Stimulated activated CD4-positive, alpha-beta T cell treated with anti-CD3 and anti-CD28 coated beads, Interleukin-1b, Interleukin-23, amount 100 ng/mL, for 1 hour (primary cell): ENCODE measurements at regions not wholly inside any gene's neighbourhood (a gene's known extent, or its start where the extent isn't known, plus 50 kb on each side); places are given as distances from the start of the nearest gene placed in this dataset.

ENCODE experiments used
- DNase-seq, 2 donors: peaks; one replicate each; pipeline ENCODE4 v3.0.0-alpha.2; 2020; ENCODE audit warnings: low read depth in 2 of 2

DNA sequence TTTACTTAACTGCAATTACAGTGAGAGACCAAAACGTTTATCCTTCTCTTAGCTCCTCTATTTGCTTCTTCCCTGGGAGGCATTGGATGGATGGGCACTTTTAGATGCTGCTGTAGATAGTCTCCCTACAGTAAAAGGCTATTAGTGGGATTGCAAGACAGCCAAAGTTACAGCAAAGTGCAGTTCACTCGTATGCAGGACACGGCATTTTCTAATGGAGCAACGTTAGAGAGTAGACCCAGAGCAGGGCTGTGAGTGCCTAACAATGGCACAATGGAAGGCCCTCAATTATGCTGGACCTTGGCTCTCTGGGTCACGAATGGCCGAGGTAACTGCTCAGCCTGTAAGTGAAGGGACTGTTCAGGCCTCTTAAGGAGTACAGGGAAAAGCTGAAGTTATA lies 605.8 kb upstream of the NOX3 start:
- DNase-seq: no peak

DNA sequence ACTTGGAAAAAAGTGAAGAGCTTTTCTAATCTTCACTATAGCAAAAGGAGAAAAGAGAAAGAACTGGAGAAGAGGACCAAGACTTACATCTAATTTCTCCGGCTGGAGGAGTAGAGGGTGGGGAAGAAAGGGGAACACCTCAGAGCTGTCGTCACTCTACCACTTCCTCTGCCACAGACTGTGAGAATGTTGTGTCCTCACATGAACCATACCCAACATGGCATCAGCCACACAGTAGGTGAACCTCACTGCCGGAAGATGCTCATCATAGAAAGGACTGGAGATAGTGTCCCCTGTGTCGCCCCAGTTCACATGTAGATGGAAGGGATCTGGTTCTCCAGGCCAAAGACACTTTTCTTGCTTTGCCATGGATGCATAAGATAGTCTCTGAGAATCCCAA lies 604.4 kb upstream of the NOX3 start:
- DNase-seq: no peak

DNA sequence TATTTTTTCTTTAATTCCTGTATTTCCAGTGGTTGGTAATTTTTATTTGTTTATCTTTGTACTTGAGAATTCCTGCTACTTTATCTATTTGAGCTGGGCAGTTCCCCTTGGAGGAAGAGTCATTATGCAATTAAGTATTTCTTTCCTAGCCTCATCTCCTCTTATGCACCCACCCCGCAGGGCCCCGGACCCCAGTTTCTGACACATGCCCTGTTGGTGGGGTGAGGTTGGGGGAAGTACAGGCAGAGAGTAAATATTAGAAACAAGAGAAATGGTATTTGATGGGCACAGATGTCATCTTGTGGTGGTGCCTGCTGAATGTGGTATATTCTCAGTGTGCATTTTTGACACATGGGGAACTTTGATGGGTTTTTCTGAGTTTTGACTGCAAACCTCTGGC lies 602.7 kb upstream of the NOX3 start:
- no peak for DNase-seq

DNA sequence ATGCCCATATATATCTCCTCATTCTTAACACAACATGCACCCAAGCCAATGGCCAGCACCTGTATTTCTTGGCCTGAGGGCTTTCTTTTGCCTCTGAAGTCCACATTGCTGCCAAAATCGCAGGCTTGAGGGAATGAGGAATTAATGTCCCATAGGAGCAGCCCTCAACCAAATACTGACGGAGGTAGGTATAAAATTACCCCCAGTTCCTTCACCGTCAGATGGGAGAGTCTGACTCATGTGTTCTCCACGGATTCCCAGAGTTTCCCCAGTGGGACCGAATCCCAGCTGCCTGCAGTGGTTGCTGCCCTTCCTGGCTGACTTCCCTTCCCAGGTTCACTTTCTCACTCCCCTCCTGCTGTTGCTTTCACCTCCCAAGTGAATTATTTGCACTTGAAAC lies 602.2 kb upstream of the NOX3 start:
- DNase-seq: no peak

DNA sequence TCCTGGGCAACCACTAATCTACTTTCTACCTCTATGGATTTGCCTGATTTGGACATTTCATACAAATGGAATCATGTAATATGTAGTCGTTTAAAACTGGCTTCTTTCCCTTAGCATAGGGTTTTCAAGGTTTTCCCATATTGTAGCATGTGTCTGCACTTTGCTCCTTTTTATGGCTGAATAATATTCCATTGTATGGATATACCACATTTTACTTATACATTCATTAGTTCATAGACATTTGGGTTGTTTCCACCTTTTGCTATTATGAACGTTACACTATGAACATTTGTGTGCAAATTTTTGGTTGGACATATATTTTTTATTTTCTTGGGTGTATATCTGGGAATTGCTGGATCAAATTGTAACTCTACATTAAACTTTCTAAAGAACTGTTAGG lies 600.4 kb upstream of the NOX3 start:
- DNase-seq: no peak

DNA sequence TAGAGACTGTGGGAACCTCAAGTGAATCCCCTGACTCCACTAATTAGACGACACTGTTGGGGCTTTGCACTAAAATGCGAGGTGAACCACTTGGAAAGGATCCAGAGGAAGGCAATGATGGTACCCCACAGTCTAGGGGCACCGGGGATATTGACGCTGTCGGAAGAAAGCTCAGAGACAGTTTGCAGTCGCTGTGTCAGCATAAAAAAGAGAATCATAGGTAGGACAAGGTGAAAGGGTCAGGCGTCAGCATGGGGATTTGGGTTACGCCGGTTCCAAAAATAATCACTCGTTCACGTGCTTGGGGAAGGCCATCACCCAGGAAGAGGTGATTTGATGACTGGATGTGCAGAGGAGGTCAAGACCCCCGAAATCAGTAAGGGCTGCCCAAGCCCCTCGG lies 598.0 kb upstream of the NOX3 start:
- no peak for DNase-seq

DNA sequence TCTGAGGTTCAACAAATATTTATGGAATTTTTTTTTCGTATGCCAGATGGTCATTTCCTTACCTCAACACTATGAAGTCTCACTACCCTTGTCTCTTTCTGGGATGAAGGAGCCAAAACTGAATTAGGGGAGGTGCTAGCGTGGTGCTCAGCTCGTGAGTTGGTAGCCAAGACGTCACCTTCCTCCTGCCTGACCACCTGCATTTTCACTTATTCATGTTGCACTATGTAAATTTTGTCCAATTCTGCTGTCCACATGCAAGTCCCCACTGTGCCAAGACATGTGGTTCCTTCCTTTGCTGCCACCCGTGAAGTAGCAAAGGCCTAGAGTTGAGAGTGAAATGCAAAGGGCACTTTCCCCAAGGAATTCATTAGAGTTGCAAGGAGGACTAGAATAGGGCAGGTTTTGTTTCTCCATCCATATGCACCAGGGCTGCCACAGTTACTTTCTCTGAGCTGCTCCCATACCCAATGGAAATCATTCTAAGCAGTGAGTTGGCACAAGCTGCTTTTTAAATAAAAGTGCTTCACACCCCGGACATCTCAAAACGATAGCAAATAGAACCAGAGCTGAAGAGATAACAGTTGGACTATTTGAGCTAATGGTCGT lies 591.3 kb upstream of the NOX3 start:
- DNase-seq: no peak

DNA sequence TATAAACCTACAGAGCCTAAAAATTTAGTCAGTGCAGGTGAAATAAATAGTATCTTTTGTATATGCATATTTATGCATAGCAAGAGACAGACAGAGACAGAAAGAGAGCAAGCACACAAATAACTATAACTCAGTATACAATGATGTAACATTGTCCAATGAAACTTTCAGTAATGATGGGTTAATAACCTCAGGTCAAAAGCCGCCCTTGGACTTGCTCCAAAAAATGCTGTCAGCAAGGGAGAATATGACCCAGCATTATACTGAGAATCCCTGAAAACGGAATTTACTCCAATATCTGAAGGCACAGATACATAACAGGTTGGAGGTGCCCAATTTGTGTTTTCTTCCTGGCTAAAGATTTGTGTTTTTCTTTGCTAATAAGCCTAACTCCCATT lies 590.6 kb upstream of the NOX3 start:
- DNase-seq: no peak

DNA sequence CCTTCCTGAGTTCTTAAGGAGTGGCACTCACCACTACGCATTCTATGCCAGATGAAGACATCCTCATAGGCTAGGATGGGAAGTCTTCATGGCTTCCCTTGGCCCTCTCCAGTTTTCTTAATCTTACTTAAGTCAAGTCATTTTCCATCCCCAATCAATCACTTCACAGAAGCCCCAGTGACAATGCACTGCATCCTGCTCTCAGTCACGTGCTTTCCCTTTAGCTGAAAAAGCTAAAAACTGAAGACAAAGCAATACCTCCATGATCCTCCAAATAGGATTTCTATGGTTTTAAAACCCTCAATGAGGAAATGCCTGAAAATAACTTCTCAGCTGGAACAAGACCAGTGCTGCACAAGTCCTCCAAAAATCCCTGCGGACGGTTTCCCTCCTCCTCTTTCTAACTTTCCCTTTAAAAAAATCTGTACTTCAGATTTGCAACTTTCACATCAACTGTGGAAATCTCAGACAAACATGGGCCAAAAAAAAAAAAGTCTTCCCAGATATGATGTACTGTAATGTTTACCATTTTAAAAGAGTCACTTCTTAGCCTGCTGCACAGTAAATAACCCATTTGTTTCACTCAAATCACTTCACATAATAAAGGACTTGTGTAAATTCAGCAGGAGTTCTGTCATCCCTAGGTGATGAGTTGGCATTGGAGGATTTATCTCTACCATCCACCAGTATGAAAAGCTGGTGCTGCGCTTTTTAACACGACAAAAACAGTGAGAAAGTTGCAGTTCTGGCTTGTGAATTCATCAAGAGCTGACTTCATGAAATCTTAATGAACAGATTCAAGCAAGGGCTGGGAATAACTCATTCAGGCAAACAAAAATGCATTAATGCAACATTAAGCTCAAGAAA lies 590.0 kb upstream of the NOX3 start:
- DNase-seq: no peak

DNA sequence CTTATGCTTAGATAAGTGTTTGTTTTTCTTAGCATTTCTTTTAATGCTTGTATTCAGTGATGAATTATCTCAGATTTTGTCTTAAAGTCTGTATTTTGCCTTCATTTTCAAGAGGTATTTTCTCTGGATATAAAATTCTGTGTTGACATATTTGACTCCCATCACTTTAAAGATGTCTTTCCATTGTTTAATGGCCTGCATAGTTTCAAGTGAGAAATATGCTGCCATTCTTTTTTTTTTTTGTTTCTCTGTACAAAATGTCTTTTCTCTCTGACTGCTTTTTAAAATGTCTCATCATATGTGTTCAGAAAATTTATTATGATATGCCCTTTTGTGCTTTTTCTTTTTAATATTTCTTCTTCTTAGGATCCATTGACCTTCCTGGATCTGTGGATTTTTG lies 578.0 kb upstream of the NOX3 start:
- no peak for DNase-seq

DNA sequence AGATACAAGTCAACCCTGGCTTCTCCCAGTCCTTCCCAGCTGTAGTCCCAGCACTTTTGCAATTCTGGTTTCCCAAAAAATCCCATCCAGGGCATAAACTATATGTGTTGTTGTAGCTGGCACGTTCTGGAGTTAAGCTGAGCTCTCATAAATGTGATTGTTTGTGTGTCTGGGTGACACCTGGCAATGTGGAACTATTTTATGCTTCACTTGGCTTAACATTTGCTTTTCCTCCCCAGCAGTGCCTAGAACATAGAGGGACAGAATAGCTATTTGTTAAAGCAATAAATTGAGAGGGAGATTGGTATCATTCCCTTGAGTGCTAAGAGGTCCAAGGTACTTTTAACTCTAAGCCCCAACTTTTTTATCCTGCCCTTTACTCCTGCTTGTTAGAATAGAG lies 575.9 kb upstream of the NOX3 start:
- DNase-seq: no peak

DNA sequence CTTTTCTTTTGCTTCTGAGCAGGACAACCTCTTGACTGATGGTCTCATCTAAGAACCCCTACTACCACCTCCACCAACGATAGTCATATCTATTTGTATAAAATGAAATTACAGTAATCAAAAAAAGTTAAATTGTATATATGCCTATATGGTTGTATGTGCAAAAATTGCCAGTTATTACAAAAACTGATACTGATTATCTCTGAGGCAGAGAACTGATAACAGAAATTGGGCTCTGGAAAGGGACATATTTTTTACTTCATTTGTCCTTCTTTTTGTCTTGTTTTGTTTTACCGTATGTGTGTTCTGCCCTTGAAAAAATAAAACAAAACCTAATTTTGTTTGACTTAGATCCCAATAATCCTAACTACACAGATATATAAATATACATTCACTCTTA lies 574.4 kb upstream of the NOX3 start:
- no peak for DNase-seq

DNA sequence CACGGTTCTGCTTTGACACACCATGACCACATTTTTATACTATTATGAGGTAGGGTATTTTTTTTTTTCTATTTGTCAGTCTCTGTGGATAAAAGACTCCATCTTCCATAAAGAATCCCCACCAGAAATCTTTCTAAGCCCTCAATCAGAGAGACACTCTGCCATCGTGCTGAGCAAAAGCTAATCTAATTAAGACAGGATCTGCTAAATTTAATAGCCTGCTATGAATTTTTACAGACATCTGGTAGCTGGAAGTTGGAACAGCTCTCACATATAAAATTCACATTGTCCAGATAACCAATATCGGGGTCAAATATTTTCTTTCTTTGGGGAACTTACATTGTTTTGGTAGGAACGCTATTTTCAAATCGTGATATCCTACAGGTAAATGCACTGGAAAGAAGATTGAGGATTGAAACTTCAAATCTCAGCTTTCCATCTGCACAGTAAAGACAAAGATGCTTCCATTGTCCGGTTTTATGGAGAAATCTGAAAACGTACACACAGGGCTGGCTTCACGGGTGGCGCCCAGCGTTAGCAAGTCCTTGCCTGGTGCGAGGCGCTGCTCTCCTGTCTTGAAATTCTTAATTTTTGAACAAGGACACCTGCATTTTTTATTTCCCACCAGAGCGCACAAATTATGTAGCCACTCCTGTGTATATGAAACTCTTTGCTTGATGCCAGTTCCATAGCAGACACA lies 573.8 kb upstream of the NOX3 start:
- no peak for DNase-seq

DNA sequence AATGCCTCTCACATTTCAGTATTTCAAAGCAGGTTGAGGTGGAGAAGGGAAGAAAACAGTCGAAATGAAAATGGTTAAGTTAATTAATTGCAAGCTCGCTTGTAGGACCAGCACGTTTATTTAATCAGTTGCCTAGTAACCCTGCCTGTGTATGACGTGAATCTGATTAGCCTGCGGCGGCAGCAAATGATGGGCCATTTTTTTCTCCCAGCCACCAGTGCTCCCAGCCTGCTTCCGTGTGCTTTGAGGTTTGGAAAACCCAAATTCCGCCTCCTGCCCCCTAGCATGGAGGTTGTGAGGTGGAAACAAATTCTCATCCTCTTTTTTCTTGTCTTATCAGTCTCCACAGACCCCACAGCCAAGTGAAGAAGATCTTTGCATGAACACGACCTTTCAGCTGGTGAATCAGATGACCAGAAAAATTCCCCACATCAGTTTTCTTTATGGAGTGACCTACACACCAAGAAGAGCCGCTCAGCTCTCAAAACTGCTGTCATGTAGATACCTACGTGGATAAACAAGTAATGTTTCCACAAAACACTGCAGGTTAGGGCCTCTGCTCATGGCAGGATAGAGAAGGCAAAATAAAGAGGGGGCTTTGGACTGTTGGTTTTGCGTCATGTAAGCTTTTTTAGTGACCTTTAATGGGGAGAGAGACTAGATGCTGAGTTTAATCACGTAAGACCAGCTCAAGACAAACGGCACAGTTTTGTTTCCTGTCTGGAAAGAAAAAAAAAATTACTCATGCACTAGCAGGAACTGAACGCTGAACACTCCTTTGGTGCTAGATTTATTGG lies 572.9 kb upstream of the NOX3 start:
- DNase-seq: no peak

DNA sequence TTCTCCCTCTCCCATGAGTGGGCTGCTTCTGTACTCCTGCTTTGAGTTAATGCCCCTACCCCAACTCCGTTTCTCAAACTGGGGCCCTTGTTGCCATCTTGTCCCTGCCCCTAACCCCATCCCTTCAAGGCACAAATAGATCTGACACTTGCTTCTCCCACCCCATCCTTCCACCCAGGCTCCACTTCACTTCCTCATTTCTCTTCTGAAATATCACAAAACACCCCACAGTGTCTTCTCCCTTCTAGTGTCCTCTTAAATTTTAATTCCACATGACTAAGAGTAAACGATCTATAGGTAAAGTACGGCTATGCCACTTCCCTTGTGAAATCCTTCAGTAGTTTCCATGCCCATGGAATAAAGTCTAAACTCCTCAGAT lies 571.6 kb upstream of the NOX3 start:
- DNase-seq: no peak

DNA sequence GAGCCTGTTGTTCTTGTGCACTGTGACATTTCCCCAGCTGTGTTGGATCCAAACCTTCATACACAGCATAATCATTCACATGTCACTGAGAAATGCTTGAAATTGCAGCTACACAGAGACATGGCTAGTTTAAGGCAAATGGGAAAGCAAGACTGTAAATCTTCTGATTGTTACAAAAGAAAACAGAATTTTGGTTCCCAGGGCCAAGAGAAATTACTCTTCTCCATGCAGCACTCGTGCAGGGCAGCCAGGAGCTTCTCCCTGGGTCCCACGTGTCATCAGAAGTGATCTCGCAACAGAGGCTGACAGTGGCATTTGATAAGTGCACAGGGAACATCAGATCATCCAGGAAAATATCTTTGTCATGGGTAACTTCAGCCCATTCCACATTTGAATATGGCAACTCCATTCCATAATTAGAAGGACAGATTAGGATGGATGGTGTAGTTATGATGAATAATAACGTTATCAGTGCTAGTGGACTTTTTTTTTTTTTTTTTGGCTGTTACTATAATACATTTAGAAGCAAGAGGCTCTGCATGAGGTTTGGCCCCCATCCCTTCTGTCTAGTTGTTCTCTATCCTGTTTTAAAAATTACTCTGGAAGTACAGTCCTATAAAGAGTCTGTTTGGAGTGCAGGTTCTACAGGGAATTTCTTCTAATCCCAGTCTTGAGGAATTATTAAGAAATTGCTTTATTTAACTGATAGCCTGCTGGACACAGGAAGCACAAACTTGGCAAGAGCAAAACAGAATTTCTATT lies 571.0 kb upstream of the NOX3 start:
- no peak for DNase-seq

DNA sequence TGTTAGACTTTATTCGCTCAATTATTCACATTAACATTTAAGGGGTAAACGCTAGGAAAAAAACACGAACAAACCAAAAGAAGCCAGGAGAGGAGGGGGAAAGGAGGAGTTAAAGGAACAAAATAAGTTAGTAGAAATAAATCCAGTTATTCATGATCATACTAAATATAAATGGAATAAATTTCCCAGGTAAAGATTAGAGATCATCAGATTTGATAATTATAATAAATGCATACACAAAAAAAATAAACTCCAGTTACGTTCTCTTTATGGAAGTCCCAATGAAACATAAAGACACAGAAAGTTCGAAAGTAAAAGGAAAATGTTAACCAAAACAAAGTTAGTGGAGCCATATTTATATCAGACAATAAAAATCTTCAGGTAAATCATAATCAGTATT lies 568.7 kb upstream of the NOX3 start:
- no peak for DNase-seq

DNA sequence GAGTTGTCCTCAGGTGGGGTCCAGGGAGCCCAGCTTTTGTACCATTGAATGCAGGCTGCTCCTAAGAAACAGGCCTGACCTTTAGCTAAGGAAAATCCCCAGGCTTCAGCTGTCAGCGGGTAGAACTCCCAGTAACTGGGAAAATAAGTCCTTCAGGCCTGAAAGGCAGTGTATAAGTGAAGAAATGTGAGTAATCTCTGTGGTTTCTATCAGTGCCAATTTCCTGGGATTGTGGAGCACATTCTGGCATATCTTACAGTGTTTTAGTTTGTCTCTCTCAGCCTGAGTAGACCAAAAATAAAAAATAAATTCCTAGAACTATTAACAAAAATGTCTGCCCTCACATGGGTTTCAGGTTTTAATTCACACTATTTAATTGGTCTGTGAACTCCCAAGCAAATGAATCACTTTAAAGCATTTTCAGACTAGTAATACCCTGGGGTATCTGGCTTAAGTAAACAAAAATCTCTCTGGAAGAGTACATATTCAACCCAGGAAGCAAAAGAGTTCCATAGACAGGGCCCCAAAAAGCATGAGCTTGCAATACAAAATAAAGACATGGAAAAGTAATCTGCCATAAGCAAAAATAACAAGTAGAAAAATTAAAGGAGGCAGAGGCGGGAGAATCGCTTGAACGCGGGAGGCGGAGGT lies 566.2 kb upstream of the NOX3 start:
- no peak for DNase-seq

DNA sequence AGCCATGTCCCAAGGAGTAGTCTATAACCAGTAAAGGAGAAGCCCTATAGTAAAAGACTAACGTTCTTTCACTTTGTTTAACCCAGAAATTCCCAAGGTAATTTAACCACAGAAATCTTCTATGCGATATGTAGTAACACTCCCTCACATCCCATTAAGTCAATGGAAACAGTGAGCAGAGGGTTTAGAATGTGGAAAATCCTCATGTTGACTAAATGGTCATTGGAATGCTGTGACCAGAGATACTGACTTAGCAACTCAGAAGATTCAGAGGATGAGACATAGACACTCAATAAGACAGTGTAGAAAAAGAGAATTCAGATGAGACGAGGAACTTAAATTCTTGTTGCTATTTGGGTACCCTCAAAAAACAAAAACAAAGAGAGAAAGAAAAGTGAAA lies 562.2 kb upstream of the NOX3 start:
- no peak for DNase-seq

DNA sequence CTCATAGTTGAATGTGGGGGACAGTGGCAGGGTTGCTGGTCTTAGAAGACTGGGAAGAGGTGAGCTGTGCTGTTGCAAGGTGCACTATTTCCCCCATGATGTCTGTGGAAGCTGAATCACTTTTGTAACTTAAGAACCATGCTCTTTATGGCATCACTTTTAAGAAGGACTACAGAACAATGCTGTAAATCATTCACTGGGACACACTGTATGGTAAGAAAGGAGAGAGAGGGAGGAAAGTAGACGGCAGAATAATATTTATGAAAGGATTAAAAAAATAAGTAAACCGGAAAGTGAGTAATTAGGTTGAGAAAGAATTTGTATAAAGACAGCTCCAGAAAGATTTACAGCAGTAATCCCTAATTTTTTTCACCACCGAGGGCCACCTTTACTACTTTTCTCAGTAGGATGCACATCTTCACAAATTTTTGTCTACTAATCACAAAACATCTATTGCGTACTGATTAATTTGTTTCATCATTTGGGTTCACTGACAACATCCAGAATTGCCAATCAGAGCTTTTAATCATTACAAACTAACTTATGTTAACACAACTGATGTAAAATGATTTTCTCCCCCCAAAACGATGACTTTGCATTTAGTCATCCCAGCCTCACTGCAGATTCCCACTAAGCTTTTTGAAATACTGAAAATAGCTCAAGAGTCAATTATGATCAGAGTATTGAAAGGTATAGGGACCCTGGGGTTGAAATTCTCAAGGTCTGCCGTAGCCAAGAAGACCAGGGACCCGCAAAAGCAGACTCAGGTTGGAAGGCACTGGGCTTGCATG lies 560.7 kb upstream of the NOX3 start:
- DNase-seq: no peak
